CD4-positive, alpha-beta memory T cell (primary cell): ENCODE measurements at regions not wholly inside any gene's neighbourhood (a gene's known extent, or its start where the extent isn't known, plus 50 kb on each side); places are given as distances from the start of the nearest gene placed in this dataset.

Source experiments
- CTCF ChIA-PET: fragments of 350-600 bp; sonication (Branson Sonifier 250); formaldehyde crosslinking; loops from one replicate; lab custom pipeline; 2021; ENCODE audit warnings: inconsistent platforms; ENCODE audit not compliant: partially characterized antibody; lab: Charles Lee
- POLR2A ChIA-PET: fragments of 350-600 bp; sonication (Branson Sonifier 250); formaldehyde crosslinking; loops from one replicate; lab custom pipeline; 2021; ENCODE audit not compliant: partially characterized antibody; lab: Charles Lee
- DNase-seq, 5 donors: peaks; one replicate each; pipeline versions ENCODE4 v3.0.0 to v3.0.0-alpha.2; 2020 to 2022; ENCODE audit warnings: mixed read lengths in 1 of 5
- H3K27ac ChIP-seq: one replicate; pipeline ENCODE4 v1.7.0; 2013; ENCODE audit warnings: low read depth, low read length
- H3K27me3 ChIP-seq: 2 replicates; pipeline ENCODE4 v1.7.0; 2013; ENCODE audit warnings: mild to moderate bottlenecking, low read length, moderate library complexity; ENCODE audit not compliant: insufficient read depth
- H3K36me3 ChIP-seq: 2 replicates; pipeline ENCODE4 v1.7.0; 2013; ENCODE audit warnings: mild to moderate bottlenecking, low read length, moderate library complexity; ENCODE audit not compliant: insufficient read depth
- H3K4me1 ChIP-seq: 2 replicates; pipeline ENCODE4 v1.7.0; 2013; ENCODE audit warnings: mild to moderate bottlenecking, low read length, moderate library complexity; ENCODE audit not compliant: insufficient read depth
- H3K4me3 ChIP-seq, 2 donors: one replicate each; pipeline ENCODE4 v1.7.0; 2013; ENCODE audit warnings: low read length in 2 of 2, mild to moderate bottlenecking in 1 of 2
- H3K9me3 ChIP-seq, 2 donors: one replicate each; pipeline ENCODE4 v1.7.0; 2013; ENCODE audit warnings: low read length in 2 of 2, control low read depth in 1 of 2; ENCODE audit not compliant: control insufficient read depth in 1 of 2
- H3K27ac Mint-ChIP-seq, 7 donors: one replicate each; pipeline ENCODE4 v1.8.0; 2020 to 2021; ENCODE audit warnings: mixed read lengths in 7 of 7, mild to moderate bottlenecking in 6 of 7, inconsistent platforms in 3 of 7, moderate library complexity in 3 of 7
- H3K27me3 Mint-ChIP-seq, 2 donors: one replicate each; pipeline ENCODE4 v1.8.0; 2020 to 2021; ENCODE audit warnings: mixed read lengths in 2 of 2
- H3K36me3 Mint-ChIP-seq, 2 donors: one replicate each; pipeline ENCODE4 v1.8.0; 2020 to 2021; ENCODE audit warnings: mixed read lengths in 2 of 2, inconsistent platforms in 1 of 2, mild to moderate bottlenecking in 1 of 2
- H3K4me1 Mint-ChIP-seq, 4 donors: one replicate each; pipeline ENCODE4 v1.8.0; 2020 to 2021; ENCODE audit warnings: mixed read lengths in 4 of 4, mild to moderate bottlenecking in 1 of 4
- H3K4me3 Mint-ChIP-seq, 8 donors: one replicate each; pipeline ENCODE4 v1.8.0; 2020 to 2021; ENCODE audit warnings: mixed read lengths in 8 of 8, mild to moderate bottlenecking in 7 of 8, moderate library complexity in 6 of 8, inconsistent platforms in 3 of 8
- H3K9me3 Mint-ChIP-seq, 8 donors: one replicate each; pipeline ENCODE4 v1.8.0; 2020 to 2021; ENCODE audit warnings: mixed read lengths in 8 of 8, mild to moderate bottlenecking in 5 of 8, inconsistent platforms in 3 of 8, moderate library complexity in 1 of 8
- intact Hi-C: fragments of 100-400 bp; cut with micrococcal nuclease; formaldehyde crosslinking; loops from one replicate; pipeline ENCODE4 v1.15.1; 2023

DNA sequence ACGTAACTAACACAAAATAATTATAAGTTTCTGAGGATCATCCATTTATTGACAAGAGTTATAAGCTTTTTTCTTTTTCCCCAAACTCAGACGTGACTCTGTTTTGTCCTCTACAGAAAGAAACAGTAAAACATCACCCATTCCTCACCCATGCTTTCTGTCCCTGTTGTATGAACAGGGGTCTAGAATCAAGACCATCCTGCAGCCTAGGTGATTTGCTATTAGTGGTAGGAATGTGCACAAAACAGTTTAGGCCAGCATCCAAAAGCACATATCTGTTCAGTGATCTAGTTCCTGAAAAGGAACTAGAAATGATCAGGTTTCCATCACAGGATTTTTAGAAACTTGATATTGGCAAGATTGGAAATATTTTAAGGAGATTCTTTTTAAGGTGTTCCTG is 527.6 kb downstream of the SOX2 start:
- no peaks in the 10 kb centered on the region for H3K9me3 Mint-ChIP-seq
- H3K4me1 ChIP-seq = no peaks in the 10 kb centered on the region
- CTCF ChIA-PET = no interaction called here
- intact Hi-C loops = no loop called here
- H3K27me3 ChIP-seq = no peaks in the 10 kb centered on the region
- H3K4me1 Mint-ChIP-seq = no peaks in the 10 kb centered on the region
- H3K4me3 Mint-ChIP-seq = no peak overlapping the region
- H3K27ac Mint-ChIP-seq = no peak overlapping the region
- H3K36me3 Mint-ChIP-seq = no peaks in the 10 kb centered on the region
- no peak overlapping the region for H3K27ac ChIP-seq
- POLR2A ChIA-PET = no interaction called here
- no peaks in the 10 kb centered on the region for H3K27me3 Mint-ChIP-seq
- H3K9me3 ChIP-seq = no peaks in the 10 kb centered on the region
- H3K36me3 ChIP-seq = no peaks in the 10 kb centered on the region
- H3K4me3 ChIP-seq = no peak overlapping the region
- no peak for DNase-seq

DNA sequence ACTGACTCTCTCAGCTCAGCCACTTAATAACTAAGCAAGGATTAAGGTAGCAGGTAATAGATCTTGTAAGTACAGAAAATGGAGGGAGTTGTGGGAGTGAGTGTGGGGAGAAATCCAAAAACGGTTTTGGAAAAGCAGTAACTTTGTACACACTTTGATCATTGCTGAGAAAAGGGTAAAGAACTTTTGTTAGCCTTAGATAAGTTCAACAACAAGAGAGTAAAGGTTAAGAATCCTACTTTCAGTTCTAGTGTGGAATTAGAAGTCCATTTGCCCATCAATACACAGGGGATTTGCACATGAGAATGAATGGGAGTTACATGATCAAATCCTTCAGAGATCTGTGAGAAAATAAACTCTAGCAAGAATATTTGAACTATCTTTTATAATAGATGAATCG is 528.7 kb downstream of the SOX2 start:
- Histone ChIP-seq H3K4me1 (no peaks in the 10 kb centered on the region), H3K27ac (no peak overlapping the region), H3K27me3 (no peaks in the 10 kb centered on the region), H3K4me3 (no peak overlapping the region), H3K36me3 (no peaks in the 10 kb centered on the region), H3K9me3 (no peaks in the 10 kb centered on the region)
- ChIA-PET CTCF (no interaction called here), POLR2A (no interaction called here)
- H3K36me3 Mint-ChIP-seq = no peaks in the 10 kb centered on the region
- DNase-seq = no peak
- H3K9me3 Mint-ChIP-seq = peaks cover 0 to 3% (median 0%) of the 10 kb centered on the region in 8 donors
- H3K27ac Mint-ChIP-seq = no peak overlapping the region
- H3K4me1 Mint-ChIP-seq = no peaks in the 10 kb centered on the region
- no peak overlapping the region for H3K4me3 Mint-ChIP-seq
- intact Hi-C loops = no loop called here
- no peaks in the 10 kb centered on the region for H3K27me3 Mint-ChIP-seq

DNA sequence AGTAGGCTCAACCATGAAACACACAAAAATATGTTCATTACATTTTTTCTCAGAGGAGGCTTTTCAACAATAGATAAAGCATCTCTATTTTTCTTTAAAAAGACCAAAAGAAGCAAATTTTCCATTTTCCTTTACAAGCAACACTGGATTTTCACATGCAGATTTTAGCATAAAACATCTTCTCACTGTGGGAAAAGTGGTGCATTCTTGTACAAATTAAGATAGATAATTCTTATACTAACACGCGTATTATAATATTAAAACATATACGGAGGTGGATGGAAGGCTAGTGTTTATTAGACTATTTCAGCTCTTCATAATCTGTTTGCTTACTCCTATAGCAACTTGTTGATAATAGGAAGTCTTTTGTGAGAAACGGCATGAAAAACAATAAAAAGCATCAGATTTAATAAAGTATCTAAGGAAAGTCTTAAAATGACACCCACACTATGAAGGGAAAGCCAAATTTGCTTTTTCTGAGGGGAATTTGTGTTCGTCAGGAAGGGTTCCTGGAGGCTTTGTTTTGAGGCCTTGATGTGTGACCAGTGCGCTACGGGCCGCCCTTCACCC is 529.6 kb downstream of the SOX2 start:
- H3K36me3 ChIP-seq = no peaks in the 10 kb centered on the region
- POLR2A ChIA-PET = no interaction called here
- no peaks in the 10 kb centered on the region for H3K9me3 ChIP-seq
- H3K4me3 ChIP-seq = no peak overlapping the region
- H3K36me3 Mint-ChIP-seq = no peaks in the 10 kb centered on the region
- intact Hi-C loops = no loop called here
- H3K9me3 Mint-ChIP-seq = peaks cover 0 to 5% (median 0%) of the 10 kb centered on the region in 8 donors
- H3K27me3 ChIP-seq = no peaks in the 10 kb centered on the region
- no peaks in the 10 kb centered on the region for H3K4me1 Mint-ChIP-seq
- no peak overlapping the region for H3K27ac Mint-ChIP-seq
- H3K27ac ChIP-seq = no peak overlapping the region
- no peak for DNase-seq
- H3K4me1 ChIP-seq = no peaks in the 10 kb centered on the region
- CTCF ChIA-PET = no interaction called here
- H3K27me3 Mint-ChIP-seq = no peaks in the 10 kb centered on the region
- no peak overlapping the region for H3K4me3 Mint-ChIP-seq

DNA sequence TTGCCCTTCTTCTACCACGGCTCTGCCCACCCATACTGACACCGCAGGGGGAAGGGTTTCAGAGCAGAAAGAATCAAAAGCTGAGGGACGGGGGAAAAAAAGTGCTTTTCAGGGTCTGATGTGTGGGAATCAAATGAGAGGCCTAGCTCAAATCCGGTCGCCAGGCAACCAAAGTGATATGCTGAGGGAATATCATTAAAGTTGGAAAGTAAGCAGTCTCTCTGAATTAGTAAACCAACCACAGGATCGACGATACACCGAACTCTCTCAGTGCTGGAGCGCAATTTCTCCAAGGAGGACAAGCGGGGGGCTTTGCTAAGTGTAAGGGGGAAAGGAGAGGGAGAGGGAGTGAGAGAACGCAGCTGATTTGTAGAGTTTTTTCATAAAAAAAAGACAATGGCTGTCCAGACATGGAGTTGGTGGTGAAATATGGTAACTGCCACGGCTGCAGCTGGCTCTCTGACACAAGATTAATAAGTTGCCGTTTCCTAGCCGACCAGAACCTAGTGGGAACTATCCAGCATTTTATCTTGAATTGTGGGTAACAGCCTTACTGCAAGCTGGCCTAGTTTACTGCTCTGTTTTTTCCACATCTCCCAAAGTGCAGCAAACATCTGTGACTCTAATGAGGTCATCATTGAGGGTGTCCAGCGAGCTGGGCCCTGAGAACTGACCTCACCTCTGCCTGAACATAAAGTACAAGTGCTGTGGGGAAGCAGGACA is 530.2 kb downstream of the SOX2 start:
- Histone ChIP-seq H3K36me3 (no peaks in the 10 kb centered on the region), H3K9me3 (no peaks in the 10 kb centered on the region), H3K27me3 (no peaks in the 10 kb centered on the region), H3K4me1 (no peaks in the 10 kb centered on the region), H3K4me3 (no peak overlapping the region), H3K27ac (no peak overlapping the region)
- Mint-ChIP-seq H3K4me3 (no peak overlapping the region), H3K9me3 (peaks cover 0 to 5% (median 0%) of the 10 kb centered on the region in 8 donors), H3K4me1 (no peaks in the 10 kb centered on the region), H3K36me3 (no peaks in the 10 kb centered on the region), H3K27ac (no peak overlapping the region), H3K27me3 (no peaks in the 10 kb centered on the region)
- CTCF ChIA-PET = no interaction called here
- no peak for DNase-seq
- POLR2A ChIA-PET = no interaction called here
- intact Hi-C loops = no loop called here

DNA sequence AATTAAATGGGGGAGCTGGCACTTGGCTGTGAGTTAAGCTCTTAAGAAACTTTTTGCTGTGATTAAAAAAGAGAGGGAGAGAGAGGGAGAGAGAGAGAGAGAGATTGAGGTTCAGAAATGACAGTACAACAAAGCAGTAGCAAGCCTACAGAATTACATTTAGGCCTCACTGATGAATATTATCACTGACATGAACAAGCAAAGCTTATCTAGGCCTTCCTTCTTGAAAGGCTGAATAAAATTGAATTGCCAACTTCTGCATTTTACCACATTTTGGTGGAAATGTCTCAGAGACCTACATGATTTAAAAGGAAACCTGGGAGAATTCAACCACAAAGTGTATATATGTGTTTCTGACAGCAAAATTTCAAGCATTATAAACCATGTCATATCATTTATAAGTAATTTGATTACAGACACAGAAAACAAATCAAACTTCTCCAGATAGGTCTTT is 530.8 kb downstream of the SOX2 start:
- POLR2A ChIA-PET = no interaction called here
- Mint-ChIP-seq H3K27me3 (no peaks in the 10 kb centered on the region), H3K36me3 (no peaks in the 10 kb centered on the region), H3K4me3 (no peak overlapping the region), H3K9me3 (peaks cover 0 to 5% (median 0%) of the 10 kb centered on the region in 8 donors), H3K4me1 (no peaks in the 10 kb centered on the region), H3K27ac (no peak overlapping the region)
- no peaks in the 10 kb centered on the region for H3K36me3 ChIP-seq
- H3K4me3 ChIP-seq = no peak overlapping the region
- H3K27me3 ChIP-seq = no peaks in the 10 kb centered on the region
- H3K9me3 ChIP-seq = no peaks in the 10 kb centered on the region
- H3K4me1 ChIP-seq = no peaks in the 10 kb centered on the region
- no peak overlapping the region for H3K27ac ChIP-seq
- no peak for DNase-seq
- intact Hi-C loops = no loop called here
- CTCF ChIA-PET = no interaction called here

DNA sequence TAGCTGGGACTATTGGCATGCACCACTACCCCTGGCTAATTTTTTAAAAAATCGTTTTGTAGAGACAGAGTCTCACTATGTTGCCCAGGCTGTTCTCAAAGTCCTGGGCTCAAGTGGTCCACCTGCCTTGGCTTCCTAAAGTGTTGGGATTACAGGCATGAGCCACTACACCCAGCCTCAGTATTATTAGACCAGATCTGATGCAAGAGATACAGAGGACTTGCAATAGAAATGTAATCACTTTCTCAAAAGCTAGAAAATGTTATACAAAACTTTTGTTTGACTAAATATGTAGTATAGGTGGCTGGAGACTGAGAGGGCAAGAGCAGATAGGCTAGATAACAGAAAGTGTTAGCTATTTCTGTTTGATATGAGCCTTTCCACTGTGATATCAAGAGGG is 531.9 kb downstream of the SOX2 start:
- Histone ChIP-seq H3K27ac (no peak overlapping the region), H3K4me1 (no peaks in the 10 kb centered on the region), H3K9me3 (no peaks in the 10 kb centered on the region), H3K27me3 (no peaks in the 10 kb centered on the region), H3K4me3 (no peak overlapping the region), H3K36me3 (no peaks in the 10 kb centered on the region)
- CTCF ChIA-PET = no interaction called here
- Mint-ChIP-seq H3K27me3 (no peaks in the 10 kb centered on the region), H3K4me1 (no peaks in the 10 kb centered on the region), H3K4me3 (no peak overlapping the region), H3K9me3 (peaks cover 0 to 5% (median 0%) of the 10 kb centered on the region in 8 donors), H3K36me3 (no peaks in the 10 kb centered on the region), H3K27ac (no peak overlapping the region)
- POLR2A ChIA-PET = no interaction called here
- intact Hi-C loops = no loop called here
- no peak for DNase-seq

DNA sequence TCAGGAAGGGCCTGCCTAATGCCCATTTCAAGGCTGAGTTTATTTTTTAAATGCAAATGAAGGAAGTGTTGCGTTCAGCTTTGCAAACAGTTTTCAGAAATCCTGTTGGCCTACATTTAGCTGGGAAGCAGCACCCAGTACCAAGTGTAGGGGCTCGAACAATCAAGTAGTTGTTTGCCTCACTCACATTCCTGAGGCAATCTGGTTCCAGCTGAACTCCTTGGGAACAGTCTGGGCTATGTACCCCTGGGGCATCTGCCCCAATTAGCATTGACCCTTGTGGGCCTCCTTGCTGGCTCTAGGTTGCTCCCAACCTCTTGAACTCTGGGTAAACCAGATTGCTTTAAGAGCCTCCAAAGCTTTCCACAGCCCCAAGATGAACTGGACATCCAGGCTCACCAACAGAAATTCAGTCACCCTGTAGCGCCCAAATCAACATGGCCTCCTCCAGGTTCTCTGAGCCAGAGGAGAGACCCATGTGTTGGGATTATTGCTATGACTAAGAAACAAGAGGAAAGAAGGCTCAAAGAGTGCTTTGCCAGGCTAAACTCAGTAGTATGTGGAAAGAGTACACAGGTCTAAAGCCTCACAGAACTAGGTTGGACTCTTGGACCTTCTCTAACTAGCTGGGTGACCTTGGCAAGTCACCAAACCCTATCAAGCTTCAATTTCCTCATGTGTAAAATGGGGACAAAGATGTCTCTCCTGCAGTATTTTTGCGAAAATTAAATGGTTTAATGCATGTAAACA is 532.7 kb downstream of the SOX2 start:
- Mint-ChIP-seq H3K4me3 (no peak overlapping the region), H3K27ac (no peak overlapping the region), H3K4me1 (no peaks in the 10 kb centered on the region), H3K36me3 (no peaks in the 10 kb centered on the region), H3K27me3 (no peaks in the 10 kb centered on the region), H3K9me3 (peaks cover 0 to 5% (median 0%) of the 10 kb centered on the region in 8 donors)
- H3K27me3 ChIP-seq = no peaks in the 10 kb centered on the region
- CTCF ChIA-PET = no interaction called here
- no peak for DNase-seq
- no peak overlapping the region for H3K27ac ChIP-seq
- no peak overlapping the region for H3K4me3 ChIP-seq
- no peaks in the 10 kb centered on the region for H3K36me3 ChIP-seq
- H3K4me1 ChIP-seq = no peaks in the 10 kb centered on the region
- POLR2A ChIA-PET = no interaction called here
- intact Hi-C loops = no loop called here
- no peaks in the 10 kb centered on the region for H3K9me3 ChIP-seq
